Stimulated activated naive CD4-positive, alpha-beta T cell (primary cell): ENCODE measurements at regions not wholly inside any gene's neighbourhood (a gene's known extent, or its start where the extent isn't known, plus 50 kb on each side); places are given as distances from the start of the nearest gene placed in this dataset.
"Not testable (repeated sequence)": the region's sequence is repeated elsewhere in the genome, so short reads cannot be mapped to it uniquely, and the experiment has no call there.

Experiments
- DNase-seq, 6 experiments: peaks; one replicate each; lab custom pipeline; 2025; lab: John Stamatoyannopoulos, UW

DNA sequence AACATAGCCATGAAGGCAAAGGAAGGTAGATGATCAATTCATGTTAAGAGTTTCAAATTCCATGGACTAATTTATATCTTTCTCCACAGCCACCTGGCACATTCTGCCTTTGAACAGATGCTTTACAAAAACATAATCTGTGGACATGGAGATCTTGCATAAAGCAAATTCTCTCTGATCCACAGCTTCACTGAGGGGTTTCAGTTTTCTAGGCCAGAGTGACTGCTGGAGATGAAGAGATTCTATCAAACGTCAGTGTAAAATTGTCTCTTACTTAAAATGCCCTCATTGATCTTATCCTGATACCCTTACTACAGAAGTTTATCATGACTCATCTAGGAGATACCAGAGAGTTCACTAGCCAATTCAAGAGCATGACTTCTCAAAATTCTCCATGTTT is 291.6 kb downstream of the DAD1 start:
- DNase-seq = no peak

DNA sequence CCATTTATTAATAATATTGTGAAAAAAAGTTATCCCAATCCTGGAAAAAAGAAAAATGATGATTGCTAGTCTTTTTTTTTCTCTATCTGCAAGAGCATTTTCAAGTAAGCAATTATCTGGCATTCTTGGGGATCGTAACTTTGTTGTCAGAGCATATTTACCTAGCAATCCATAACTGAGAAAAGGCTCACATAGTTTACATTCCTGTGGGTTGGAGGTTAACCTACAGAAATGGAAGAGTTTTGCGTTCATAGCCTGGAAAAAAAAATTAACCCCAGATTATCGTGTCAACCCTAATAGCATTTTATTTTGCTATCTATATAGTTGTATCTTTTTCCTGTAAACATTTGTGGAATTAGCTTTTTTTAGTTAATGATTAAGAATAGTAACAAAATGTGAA is 292.3 kb downstream of the DAD1 start:
- DNase-seq = no peak

DNA sequence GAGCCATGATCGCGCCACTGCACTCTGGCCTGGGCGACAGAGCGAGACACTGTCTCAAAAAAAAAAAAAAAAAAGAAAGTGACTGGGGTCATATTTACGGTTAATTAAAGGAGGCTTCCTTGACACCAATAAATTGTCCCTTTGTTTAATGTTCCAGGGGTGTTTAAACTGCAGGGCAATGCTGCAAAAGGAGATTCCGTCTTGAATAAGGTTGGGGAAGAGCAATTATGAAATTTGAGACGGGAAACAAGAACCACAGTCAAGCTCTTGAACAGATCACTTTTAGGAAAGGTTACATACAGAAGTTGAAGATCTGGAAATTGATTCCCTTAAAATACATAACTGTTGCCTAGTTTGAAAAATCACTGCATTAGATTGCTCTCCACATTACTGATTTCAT is 292.9 kb downstream of the DAD1 start:
- DNase-seq = no peak

DNA sequence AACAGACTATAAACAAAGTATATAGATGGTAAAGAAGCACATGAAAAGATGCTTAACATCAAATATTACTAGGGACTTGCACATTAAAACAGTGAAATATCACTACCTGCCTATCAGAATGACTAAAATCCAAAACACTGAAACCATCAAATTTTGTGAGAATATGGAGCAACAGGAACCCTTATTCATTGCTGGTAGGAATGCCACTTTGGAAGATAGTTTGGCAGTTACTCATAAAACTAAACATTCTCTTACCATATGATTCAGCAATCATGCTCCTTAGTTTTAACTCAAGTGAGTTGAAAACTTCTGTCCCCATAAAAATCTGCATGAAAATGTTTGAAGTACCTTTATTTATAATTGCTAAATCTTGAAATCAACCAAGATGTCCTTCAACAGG is 297.6 kb downstream of the DAD1 start:
- no peak for DNase-seq

DNA sequence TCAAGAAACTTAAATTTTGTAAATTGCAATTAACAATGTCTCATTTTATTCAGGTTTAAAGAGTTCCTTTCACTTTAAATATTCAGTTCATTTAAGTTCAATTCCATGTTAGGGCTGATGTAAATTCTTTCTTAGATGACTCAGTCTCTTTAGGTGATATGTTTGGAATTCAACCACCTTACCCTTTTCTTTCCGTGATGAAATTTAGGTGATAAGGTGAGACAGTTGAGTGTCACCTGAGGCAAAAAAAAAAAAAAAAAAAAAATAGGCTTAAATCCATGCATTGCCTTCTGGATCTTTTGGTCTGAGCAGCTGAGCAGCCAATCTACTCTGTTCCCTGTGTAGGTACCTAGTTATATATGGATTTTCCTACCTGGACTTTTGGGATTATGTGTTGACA is 299.5 kb downstream of the DAD1 start:
- no peak for DNase-seq

DNA sequence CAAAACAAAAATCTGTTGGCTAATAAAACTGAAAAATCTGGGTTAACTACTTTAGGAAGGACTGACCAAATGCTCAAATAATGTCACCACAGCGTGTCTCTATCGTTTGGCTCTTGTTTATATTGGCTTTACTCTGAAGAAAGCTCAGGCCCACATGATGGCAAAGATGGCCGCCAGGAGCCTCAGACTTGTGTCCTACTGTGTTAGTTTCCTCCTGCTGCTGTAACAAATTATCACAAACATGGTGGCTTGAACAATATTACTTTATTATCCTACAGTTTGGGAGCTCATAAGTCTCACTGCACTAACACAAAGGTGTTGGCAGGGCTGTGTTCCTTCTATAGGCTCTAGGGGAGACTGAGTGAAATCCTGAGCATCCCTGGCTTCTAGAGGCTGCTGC is 303.0 kb downstream of the DAD1 start:
- DNase-seq = no peak

DNA sequence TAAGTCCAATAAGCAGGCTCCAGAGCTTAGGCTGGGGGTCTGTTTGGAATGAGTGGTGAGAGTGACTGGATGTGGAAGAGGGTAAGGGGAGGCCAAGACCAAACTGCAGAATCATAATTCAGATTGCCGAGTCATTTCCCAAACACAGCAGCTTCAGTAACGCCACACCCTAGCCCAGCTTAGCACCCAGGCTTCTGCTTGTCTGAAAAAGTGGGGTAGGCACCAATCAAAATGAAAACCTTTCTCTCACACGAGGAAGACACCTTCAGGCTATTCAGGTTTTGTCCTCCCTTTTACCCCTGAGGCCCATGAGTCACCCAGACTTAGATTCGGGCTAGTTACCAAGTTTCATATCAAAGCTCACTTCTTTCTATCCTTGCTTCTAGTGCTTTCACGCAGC is 306.1 kb downstream of the DAD1 start:
- no peak for DNase-seq

DNA sequence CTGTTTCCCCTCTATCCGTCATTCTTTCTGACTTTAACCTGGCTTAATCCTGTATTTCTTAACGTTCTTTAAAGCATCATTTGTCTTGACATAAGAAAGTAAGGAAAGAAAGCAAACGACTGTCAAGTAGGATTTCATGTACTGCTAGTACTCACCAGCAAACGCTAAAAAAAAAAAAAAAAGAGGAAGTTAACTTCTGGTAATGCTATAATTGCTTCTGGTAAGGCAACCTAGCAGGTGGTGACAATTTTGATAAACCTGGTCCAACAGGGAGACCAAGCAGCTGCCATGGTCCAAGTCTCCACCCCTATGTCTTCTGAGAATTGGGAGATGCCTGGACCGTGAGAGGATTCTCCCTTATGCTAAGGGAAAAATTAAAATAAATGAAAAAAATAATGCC is 306.6 kb downstream of the DAD1 start:
- DNase-seq = no peak

DNA sequence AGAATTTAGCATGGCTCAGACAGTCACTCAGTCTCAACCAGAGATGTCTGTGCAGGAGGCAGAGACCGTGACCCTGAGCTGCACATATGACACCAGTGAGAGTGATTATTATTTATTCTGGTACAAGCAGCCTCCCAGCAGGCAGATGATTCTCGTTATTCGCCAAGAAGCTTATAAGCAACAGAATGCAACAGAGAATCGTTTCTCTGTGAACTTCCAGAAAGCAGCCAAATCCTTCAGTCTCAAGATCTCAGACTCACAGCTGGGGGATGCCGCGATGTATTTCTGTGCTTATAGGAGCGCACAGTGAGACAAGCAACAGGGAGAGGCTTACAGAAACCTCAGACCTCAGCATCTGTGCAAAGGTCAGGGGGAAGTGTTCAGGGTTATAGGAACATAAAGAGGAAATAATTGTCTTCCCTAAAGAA is 307.6 kb downstream of the DAD1 start:
- DNase-seq = not testable (repeated sequence)

DNA sequence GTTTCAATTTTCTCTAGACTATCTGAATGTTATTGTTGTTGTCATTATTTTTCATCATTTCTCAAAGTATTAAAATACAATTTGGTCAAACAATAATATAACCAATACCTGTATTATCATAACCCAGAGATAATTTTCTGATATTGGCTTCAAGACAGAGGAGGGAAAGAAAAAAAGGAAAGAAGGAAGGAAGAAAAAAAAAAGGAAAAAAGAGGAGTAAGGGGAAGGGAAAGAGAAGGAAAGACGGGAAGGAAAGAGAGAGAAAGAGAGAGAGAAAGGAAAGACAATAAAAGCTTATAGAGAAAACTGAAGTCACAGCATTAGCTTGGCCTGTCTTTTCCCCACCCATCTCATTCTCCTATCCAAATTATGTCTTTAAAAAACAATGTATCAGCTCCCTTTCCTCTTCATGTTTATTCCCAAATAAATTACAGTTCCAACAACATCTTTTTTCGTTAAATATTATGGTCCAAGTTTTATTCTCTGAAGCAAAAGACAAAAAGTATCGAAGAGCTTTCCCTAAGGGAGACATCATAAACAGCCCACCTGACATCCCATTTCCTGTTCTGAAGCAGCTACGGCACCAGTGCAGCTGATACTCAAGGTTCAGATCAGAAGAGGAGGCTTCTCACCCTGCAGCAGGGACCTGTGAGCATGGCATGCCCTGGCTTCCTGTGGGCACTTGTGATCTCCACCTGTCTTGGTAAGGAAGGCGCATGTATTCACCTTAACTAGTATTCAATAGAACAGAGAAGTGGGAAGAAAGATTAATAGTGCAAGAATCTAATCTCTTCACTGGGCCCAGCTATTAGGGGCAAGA is 308.3 kb downstream of the DAD1 start:
- peak in 2 of 6 experiments; percentile 0 to 5 for DNase-seq

DNA sequence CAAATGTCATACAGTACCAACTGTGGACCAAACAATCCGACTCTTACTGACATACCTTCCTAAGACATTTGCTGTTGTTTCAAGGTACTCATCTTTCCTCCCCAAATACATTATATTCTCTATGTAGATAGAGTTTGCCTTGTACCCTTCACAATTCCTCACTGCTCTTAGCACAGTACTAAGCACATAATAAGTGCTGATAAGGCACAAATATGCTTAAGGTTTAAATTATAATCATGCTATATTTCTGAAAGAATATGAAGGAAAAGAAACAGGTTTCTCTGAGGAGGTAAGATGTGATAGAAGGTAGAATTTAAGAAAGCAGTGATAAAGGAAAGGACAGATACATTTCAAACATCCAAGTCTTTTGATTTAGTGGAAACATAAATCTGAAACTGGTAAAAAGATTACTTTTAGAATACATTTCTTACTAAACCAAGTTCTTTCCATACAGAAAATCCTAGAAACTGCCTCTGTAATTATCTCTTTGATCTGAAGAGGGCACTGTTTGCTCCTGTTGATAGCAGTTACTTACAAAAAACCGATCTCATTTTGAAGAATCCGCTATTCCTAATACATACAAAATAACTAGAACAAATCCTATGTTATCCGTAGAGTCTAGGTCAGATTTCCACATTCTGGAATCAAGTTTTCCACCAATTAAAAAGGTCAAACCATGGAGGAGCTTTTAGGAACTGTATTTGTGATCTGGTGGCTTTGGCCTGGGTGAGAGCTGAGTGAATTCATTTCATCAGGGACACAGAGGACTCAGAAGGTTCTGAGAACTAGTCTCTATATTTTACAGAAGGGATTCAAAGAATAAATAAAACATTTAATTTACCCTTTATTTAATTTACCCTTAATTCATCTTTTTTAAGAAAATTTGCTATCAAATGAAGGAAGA is 311.9 kb downstream of the DAD1 start:
- DNase-seq = peak in 1 of 6 experiments; percentile 0

DNA sequence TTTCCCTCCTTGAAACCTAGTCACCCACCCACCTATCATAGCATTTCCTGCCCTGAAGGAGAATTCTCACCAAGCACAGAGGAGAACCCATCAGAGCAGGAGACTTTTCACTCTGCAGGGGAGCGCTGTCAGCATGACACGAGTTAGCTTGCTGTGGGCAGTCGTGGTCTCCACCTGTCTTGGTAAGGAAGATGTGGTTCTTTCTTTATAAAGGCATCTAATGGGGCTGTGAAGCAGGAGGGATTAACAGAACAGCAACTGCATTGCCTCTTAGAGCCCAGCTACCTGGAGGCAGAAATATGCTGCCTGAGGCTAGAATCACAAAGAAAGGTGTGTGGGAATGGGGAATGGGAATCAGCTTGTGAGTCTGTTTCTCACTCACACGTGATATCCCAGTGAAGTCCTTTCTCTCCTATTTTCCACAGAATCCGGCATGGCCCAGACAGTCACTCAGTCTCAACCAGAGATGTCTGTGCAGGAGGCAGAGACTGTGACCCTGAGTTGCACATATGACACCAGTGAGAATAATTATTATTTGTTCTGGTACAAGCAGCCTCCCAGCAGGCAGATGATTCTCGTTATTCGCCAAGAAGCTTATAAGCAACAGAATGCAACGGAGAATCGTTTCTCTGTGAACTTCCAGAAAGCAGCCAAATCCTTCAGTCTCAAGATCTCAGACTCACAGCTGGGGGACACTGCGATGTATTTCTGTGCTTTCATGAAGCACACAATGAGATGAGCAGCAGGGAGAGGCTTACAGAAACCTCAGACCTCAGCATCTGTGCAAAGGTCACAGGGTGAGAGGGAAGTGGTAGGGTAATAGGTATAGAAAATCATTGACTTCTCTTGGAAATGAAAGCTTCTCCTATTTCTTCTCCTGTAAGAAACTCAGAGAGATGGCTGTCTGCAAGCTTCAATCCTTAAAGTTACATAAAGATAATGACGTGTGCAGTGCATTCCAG is 316.9 kb downstream of the DAD1 start:
- peak in 2 of 6 experiments; percentile 0 to 1 for DNase-seq

DNA sequence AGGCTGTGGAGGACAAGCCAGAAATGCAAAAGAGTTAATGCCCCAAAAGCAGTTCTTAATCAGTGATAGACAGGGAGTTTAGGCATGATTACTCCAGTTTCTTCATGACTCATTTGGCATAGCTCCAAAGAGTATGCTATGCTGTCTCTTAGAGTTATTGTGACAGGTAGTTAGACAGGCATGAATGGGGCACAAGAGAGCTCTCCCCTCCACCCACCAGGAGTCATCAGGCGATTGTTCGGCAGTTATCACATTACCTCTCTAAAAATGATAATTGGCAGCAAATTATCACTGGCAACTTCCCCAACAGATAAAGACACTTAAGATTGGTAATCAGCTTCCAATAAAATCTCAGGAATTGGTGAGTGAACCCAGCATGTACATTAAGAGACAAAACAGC is 320.1 kb downstream of the DAD1 start:
- DNase-seq = peak in 2 of 6 experiments; percentile 1 to 11

DNA sequence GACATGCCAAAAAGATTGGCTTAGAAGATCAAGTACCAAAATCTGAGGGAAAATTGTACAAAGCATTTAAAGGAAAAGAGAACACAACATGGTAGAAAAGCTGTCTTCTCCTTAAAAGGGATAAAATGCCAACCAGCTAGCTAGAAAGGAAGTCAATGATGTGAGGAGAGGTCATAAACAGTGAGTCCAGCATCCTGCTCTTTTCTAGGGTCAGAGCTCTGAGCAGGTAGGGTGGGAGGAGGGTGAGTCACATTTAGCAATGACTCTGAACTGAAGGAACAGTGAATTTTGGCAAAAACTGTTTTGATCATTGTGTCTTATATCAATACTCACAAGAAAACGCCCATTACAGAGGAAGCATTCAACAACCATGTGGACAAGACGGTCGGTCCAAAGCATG is 322.3 kb downstream of the DAD1 start:
- DNase-seq = no peak

DNA sequence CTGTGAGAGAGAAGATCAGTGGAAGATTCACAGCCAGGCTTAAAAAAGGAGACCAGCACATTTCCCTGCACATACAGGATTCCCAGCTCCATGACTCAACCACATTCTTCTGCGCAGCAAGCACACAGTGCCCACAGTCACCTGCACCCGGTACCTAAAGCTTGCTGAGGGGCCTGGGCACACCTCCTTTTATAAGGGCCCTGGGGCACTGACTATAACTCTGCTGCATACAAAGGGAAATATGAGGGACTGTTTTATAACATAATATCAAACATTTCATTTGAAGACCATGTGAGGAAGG is 322.9 kb downstream of the DAD1 start:
- no peak for DNase-seq

DNA sequence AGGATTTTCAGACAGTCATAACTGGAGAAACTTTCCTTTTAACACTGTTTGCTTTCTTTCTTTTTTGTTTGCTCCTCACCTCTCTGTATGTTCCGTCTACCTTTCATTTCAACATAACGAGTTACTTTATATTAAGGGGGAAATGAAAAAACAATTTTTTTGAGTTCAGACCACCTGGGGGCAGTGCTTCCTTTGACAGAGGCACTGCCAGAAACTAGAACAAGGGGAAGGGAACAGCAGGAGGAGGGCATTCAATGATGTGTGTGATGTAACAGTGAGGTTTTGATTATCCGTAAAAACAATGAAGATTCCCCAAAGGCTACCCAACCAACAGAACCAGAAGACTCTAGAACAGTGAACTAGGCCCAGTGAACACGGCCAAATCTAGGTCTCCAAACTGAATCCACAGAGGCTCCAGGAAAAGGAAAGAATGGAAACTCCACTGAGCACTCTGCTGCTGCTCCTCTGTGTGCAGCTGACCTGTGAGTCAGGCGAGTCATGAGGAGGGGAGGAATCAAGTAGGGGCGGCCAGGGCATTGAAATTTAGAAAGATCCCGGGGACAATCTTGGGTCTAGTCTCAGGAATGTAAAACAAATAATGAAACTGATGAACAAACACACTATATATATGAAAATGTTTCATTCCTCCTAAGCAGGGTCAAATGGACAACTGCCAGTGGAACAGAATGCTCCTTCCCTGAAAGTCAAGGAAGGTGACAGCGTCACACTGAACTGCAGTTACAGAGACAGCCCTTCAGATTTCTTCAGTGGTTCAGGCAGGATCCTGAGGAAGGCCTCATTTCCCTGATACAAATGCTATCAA is 323.5 kb downstream of the DAD1 start:
- peak in 2 of 6 experiments; percentile 1 to 3 for DNase-seq

DNA sequence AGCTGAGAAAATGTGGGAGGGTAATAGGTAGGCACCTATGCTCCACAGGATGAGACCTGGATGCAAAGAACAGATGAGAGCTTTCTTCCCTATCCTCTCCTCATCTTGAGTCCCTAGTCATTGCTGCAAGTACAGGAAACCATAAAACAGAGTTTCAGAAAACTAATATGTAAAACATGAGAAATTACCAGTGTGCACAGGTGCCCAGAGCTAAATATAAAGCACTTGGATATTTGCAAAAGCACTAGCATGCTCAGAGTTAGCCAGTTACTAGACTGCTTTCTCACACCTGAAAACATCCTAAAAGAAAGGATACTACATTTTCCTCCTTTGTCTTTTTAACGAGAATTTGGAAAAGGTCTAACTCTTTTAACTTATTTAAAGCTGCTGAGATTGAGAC is 324.3 kb downstream of the DAD1 start:
- DNase-seq = no peak

DNA sequence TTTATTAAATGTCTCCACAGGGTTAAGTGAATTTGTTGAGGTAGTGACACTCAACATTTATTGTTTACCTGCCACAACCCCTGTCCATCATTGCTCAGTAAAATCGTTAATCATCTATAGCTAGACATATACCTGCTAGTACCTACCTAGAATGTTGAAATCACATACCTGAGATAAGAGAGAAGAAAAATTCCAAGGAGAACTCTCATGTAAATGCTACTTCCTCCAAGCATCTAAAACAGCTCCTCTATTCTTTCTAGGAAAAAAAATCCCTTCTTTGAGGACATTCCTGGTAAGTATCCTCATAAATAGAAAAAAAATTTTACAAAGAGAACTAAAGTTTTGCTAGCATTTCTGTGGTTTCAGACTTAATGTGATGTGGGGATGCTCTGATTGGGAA is 325.1 kb downstream of the DAD1 start:
- DNase-seq = no peak

DNA sequence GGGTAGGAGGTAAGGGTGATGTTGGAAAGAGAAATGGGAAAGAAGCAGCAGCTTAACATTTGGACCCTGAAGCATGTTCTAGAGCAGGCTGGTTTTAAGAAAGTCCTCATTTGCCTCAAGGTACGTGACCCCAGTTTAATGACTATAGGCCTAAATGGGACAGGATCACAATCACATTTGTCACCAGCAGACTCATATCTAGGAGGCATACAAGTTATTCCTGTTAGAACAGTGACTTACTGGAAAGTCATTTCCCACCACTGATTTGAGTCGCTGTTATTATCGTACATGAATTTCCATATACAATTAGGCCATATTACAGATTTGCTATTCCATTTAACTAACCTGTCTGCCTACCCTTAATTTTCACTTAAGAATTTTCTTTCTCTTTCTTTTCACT is 326.1 kb downstream of the DAD1 start:
- DNase-seq = no peak

DNA sequence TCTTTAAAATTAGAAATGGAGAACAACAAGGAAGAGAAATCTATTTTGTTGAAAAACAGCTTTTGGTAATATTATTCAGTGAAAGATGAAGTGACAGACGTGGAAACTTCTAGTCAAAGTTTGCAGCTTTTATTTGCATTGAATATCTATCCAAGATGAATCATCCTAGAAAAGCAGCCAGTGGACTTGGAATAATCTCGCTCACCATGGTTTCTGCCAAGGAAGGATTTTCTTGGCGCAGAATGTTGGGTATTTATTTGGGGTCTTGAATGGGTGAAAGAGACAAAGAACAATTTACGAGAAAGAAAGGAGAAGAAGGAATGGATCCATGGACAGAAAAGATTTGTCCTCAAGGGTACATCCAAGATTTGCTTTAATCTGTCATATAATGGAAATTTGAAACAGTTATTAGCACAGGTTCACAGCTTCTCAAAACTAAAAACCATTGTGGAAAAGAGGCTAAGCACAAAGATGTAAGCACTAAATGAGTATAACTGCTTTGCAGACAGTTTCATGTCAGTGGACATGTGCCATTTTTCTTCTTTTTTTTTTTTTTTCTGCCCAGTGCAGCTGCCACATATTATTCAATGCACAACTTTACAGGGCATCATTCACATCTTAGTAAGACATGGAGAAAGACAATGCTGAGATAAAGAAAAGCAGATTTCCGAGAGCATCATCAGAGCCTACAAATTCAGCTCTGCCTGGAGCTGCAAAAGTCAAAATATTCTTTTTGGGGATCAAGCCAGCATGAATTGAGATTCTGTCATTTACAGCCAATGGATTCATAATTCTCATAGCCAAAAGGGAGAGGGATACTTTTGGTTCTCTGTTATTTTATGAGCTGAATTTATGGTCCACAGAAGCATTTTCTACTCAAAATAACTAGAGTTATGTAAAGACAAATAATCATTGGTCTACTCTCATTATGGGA is 333.7 kb downstream of the DAD1 start:
- no peak for DNase-seq
